ENCODE measurements at regions not wholly inside any gene's neighbourhood (a gene's known extent, or its start where the extent isn't known, plus 50 kb on each side); places are given as distances from the start of the nearest gene placed in this dataset.

- H3K4me3 ChIP-seq (ENCODE audit: low read depth, low read length) = no peak overlapping the region
- DNase-seq (ENCODE audit: low read depth) = no peak
- TF ChIP-seq, protein P1, sequence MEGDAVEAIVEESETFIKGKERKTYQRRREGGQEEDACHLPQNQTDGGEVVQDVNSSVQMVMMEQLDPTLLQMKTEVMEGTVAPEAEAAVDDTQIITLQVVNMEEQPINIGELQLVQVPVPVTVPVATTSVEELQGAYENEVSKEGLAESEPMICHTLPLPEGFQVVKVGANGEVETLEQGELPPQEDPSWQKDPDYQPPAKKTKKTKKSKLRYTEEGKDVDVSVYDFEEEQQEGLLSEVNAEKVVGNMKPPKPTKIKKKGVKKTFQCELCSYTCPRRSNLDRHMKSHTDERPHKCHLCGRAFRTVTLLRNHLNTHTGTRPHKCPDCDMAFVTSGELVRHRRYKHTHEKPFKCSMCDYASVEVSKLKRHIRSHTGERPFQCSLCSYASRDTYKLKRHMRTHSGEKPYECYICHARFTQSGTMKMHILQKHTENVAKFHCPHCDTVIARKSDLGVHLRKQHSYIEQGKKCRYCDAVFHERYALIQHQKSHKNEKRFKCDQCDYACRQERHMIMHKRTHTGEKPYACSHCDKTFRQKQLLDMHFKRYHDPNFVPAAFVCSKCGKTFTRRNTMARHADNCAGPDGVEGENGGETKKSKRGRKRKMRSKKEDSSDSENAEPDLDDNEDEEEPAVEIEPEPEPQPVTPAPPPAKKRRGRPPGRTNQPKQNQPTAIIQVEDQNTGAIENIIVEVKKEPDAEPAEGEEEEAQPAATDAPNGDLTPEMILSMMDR (IDR thresholded peaks at IDR 0.05; ENCODE audit: insufficient read depth, low read length) = no peak
Measured at GRCh38 chr10:58089739-58090138, 178.0 kb downstream of the IPMK start.

DNA sequence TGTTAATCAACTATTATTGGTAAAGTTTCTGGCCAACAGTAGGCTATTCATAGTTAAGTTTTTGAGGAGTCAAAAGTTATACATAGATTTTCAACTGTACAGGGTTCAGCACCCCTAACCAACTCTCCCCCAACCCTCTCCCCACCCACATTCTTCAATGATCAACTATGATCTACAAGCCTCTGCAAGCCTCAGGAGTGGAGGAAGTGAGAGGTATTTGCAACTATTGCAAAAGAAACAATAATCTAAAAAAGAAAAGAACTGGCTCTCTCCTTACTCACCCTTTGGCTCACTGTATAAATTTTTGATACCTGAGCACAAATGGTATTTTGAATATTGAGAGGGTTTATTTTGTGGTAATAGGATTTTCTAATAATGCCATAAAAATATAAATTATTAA is 179.8 kb downstream of the IPMK start:
- TF ChIP-seq, protein P1 (IDR thresholded peaks at IDR 0.05; ENCODE audit: insufficient read depth, low read length) = no peak
- H3K4me3 ChIP-seq (ENCODE audit: low read depth, low read length) = no peak overlapping the region
- DNase-seq (ENCODE audit: low read depth) = no peak

- DNase-seq (ENCODE audit: low read depth) = no peak
- TF ChIP-seq, protein P1 (IDR thresholded peaks at IDR 0.05; ENCODE audit: insufficient read depth, low read length) = no peak
- no peak overlapping the region for H3K4me3 ChIP-seq (ENCODE audit: low read depth, low read length)
Measured at GRCh38 chr10:58086763-58087150, 180.9 kb downstream of the IPMK start.

- no peak for DNase-seq (ENCODE audit: low read depth)
- no peak overlapping the region for H3K4me3 ChIP-seq (ENCODE audit: low read depth, low read length)
- TF ChIP-seq, protein P1 (IDR thresholded peaks at IDR 0.05; ENCODE audit: insufficient read depth, low read length) = no peak
Measured at GRCh38 chr10:58086144-58086762, 181.4 kb downstream of the IPMK start.

- H3K4me3 ChIP-seq (ENCODE audit: low read depth, low read length) = no peak overlapping the region
- TF ChIP-seq, protein P1 (IDR thresholded peaks at IDR 0.05; ENCODE audit: insufficient read depth, low read length) = no peak
- no peak for DNase-seq (ENCODE audit: low read depth)
Measured at GRCh38 chr10:58082248-58082647, 185.4 kb downstream of the IPMK start.

GRCh38 chr10:58081353-58081752 is 186.3 kb downstream of the IPMK start:
- peak; percentile 28 for DNase-seq (ENCODE audit: low read depth)
- no peak overlapping the region for H3K4me3 ChIP-seq (ENCODE audit: low read depth, low read length)
- TF ChIP-seq, protein P1 (IDR thresholded peaks at IDR 0.05; ENCODE audit: insufficient read depth, low read length) = no peak

DNA sequence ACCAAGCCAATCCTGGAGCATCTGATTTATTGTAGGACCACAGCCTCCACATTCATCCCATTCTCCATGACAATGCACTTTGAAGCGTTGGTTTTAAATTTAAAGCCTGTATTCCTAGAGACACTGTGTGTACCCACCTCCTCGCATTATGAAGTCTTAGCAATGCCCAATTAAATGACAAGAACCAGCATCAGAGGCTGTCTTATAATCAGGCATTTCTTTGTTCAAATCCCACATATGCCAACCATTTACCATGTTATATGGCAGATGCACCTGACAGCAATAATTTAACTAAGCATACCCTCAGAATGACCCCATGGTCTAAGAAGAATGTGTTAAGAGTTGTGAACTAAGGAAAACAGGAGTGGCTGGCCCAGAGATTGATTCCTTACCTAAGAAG is 188.2 kb downstream of the IPMK start:
- TF ChIP-seq, protein P1 (IDR thresholded peaks at IDR 0.05; ENCODE audit: insufficient read depth, low read length) = no peak
- no peak overlapping the region for H3K4me3 ChIP-seq (ENCODE audit: low read depth, low read length)
- DNase-seq (ENCODE audit: low read depth) = no peak

Measured in fibroblast of the aortic adventitia (primary cell).